Upper lobe of left lung (tissue), 6 donors: ENCODE measurements at regions not wholly inside any gene's neighbourhood (a gene's known extent, or its start where the extent isn't known, plus 50 kb on each side); places are given as distances from the start of the nearest gene placed in this dataset.

ENCODE experiments used
- ATAC-seq, 2 donors: fragments of 200-7000 bp; cut with Tn5 transposase; one replicate each; pipeline ENCODE4 v1.9.1; 2022; ENCODE audit warnings: mild to moderate bottlenecking in 2 of 2, moderate library complexity in 2 of 2; ENCODE audit not compliant: low FRiP score in 2 of 2
- DNase-seq, 2 donors: peaks; one replicate each; pipeline ENCODE4 v3.0.0-alpha.2; 2019 to 2020
- H3K27ac ChIP-seq, 4 donors: fragments of 200-600 bp; sonication (generic); one replicate each; pipeline ENCODE4 v1.5.1; 2016 to 2019
- H3K27me3 ChIP-seq, 4 donors: fragments of 200-600 bp; sonication (generic); one replicate each; pipeline ENCODE4 v1.5.1; 2017 to 2019
- H3K36me3 ChIP-seq, 4 donors: fragments of 200-600 bp; sonication (generic); one replicate each; pipeline ENCODE4 v1.5.1; 2016 to 2019
- H3K4me1 ChIP-seq, 4 donors: fragments of 200-600 bp; sonication (generic); one replicate each; pipeline ENCODE4 v1.5.1; 2018 to 2019
- H3K4me3 ChIP-seq, 4 donors: fragments of 200-600 bp; sonication (generic); one replicate each; pipeline ENCODE4 v1.5.1; 2017 to 2019; ENCODE audit warnings: mild to moderate bottlenecking in 2 of 4, moderate library complexity in 1 of 4
- H3K9me3 ChIP-seq, 4 donors: fragments of 200-600 bp; sonication (generic); one replicate each; pipeline ENCODE4 v1.5.1; 2018 to 2019
- EP300 ChIP-seq, 4 donors: sonication (generic); formaldehyde crosslinking; IDR thresholded peaks; one replicate each; pipeline ENCODE4 v1.5.1; 2017; ENCODE audit warnings: antibody characterized with exemption in 4 of 4, control low read depth in 2 of 4
- POLR2A ChIP-seq, 4 donors: fragments of 450-650 bp; IDR thresholded peaks; one replicate each; pipeline ENCODE4 v1.5.1; 2016 to 2017; ENCODE audit warnings: antibody characterized with exemption in 4 of 4, mild to moderate bottlenecking in 2 of 4
- POLR2AphosphoS5 ChIP-seq, 2 donors: sonication (generic); formaldehyde crosslinking; IDR thresholded peaks; one replicate each; pipeline ENCODE4 v1.5.1; 2017; ENCODE audit warnings: antibody characterized with exemption in 2 of 2
- WGBS, 2 donors: methylation state at CpG; one replicate each; pipeline ENCODE4 v1.1.5; 2017 to 2018; 5-methylcytosine and 5-hydroxymethylcytosine counted together
- TF ChIP-seq, protein P1 (sequence below), 6 experiments: fragments of 450-650 bp in 4 of 6; fragments of 200-600 bp in 2 of 6; sonication (generic) in 2 of 6; IDR thresholded peaks; one replicate each; pipeline ENCODE4 v1.5.1; 2016 to 2019; ENCODE audit warnings: antibody characterized with exemption in 6 of 6
- donor health status: DM: no; HTN: no; CAD: no; lungs with moderate emphysema.
- donor health status: DM: no; HTN: yes; CAD: no; lungs with severe emphysema.

DNA sequence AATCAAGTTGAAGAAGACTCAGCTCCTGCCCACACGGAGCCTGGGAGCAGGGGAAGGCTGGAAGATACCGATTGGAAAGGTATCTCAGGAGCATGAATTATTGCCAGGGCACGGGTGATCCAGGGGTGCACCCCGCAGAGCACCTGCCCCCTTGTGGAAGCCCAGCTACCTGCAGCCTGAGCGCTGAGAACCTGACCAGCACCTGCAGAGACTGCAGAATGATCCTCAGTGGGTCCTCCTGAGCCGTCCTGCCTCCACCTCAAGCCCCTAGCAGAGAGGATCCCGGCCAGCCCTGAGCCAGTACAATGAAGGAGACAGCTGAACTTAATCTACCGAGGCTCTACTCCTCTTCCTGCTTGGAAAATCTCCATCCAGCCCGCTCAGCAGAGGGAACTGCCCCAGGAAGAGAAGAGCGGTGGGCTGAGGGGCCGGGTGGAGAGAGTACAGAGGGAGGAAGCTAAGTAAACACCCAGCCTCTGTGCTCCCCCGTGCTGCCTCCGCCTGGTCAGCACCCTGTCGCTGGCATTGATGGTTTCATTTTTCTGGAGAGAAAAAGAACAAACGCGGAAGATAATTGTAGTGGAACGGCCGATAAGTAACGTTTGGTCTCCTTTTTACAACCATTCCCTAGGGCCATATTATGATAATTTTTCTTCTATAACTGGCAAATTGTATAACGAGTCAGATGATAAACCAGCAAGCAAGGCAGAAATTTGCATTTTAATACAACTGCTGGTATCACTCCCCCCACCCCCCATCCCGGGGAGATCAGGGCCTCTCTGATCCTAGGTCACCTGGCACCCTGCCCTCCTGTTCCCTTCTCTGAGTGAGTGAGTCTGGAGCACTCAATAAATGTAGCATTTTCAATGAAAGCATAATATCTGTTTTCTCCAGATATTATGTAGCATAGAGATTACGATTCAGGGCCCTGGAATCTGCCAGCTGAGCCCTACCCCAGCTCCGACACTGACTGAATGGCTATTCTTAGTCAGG, 204.5 kb upstream of the RPL38 start:
- Histone ChIP-seq H3K9me3 (no peaks in the 10 kb centered on the region), H3K36me3 (no peaks in the 10 kb centered on the region), H3K4me1 (no peaks in the 10 kb centered on the region), H3K4me3 (no peak overlapping the region), H3K27ac (no peak overlapping the region), H3K27me3 (no peaks in the 10 kb centered on the region)
- DNase-seq, result peak in 1 of 2 donors; percentile 63
- peak; percentile 70 to 71 for ATAC-seq
- whole genome bisulfite sequencing, 2 donors, result 42% methylated on average over 19 to 21 of the region's 23 CpGs
- TF ChIP-seq, protein P1, sequence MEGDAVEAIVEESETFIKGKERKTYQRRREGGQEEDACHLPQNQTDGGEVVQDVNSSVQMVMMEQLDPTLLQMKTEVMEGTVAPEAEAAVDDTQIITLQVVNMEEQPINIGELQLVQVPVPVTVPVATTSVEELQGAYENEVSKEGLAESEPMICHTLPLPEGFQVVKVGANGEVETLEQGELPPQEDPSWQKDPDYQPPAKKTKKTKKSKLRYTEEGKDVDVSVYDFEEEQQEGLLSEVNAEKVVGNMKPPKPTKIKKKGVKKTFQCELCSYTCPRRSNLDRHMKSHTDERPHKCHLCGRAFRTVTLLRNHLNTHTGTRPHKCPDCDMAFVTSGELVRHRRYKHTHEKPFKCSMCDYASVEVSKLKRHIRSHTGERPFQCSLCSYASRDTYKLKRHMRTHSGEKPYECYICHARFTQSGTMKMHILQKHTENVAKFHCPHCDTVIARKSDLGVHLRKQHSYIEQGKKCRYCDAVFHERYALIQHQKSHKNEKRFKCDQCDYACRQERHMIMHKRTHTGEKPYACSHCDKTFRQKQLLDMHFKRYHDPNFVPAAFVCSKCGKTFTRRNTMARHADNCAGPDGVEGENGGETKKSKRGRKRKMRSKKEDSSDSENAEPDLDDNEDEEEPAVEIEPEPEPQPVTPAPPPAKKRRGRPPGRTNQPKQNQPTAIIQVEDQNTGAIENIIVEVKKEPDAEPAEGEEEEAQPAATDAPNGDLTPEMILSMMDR (IDR thresholded peaks at IDR 0.05), result peak; percentile 49 to 76 (median 72)
- TF ChIP-seq EP300 (IDR thresholded peaks at IDR 0.05), result no peak
- TF ChIP-seq POLR2AphosphoS5 (IDR thresholded peaks at IDR 0.05), result no peak
- no peak for TF ChIP-seq POLR2A (IDR thresholded peaks at IDR 0.05)

DNA sequence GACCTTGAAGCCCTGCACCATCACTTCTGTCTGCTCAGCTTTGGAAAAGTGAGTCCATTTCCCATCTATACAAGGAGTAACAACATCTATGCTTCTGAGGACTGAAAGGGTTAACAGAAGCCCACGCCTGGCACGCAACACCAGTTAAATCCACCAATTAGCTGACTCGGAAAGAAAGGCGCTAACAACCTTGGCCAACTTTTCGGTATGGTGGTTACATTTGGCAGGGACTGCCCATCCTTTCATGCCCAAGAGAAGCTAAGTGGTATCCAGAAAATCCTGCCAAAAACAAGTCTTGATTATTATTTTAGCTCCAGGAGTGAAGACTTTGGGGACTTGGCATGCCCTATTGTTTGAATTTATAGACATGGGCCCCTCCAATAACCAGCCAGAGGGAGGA, 202.3 kb upstream of the RPL38 start:
- DNase-seq (no peak), ATAC-seq (no peak)
- WGBS, 2 donors, result 67 to 86% methylated on average over 5 of the region's 5 CpGs
- H3K4me1 ChIP-seq, result no peaks in the 10 kb centered on the region
- no peaks in the 10 kb centered on the region for H3K27me3 ChIP-seq
- no peaks in the 10 kb centered on the region for H3K36me3 ChIP-seq
- H3K4me3 ChIP-seq, result no peak overlapping the region
- no peak overlapping the region for H3K27ac ChIP-seq
- no peaks in the 10 kb centered on the region for H3K9me3 ChIP-seq
- TF ChIP-seq POLR2AphosphoS5 (IDR thresholded peaks at IDR 0.05) (no peak), POLR2A (IDR thresholded peaks at IDR 0.05) (no peak), EP300 (IDR thresholded peaks at IDR 0.05) (no peak)
- TF ChIP-seq, protein P1 (IDR thresholded peaks at IDR 0.05), result no peak

DNA sequence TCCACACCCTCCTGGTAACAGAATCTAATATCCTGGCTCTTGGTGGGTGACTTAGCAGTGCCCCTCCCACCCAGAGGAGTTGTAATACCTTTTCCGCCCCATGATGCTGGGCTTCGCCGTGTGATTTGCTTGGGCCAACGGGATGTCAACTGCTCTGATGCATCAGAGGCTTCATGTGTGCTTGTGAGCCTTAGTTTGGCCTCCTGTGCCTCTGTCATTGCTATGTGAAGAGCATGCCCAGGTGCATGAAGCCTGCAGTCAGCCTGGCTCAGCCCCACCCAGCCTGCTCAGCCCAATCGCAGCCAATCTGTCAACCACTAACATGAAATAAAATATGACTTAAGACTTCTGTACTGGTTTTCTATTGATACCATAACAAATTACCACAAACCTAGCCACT, 201.2 kb upstream of the RPL38 start:
- WGBS, 2 donors, result 76 to 82% methylated on average over 5 of the region's 5 CpGs
- H3K27me3 ChIP-seq, result no peaks in the 10 kb centered on the region

DNA sequence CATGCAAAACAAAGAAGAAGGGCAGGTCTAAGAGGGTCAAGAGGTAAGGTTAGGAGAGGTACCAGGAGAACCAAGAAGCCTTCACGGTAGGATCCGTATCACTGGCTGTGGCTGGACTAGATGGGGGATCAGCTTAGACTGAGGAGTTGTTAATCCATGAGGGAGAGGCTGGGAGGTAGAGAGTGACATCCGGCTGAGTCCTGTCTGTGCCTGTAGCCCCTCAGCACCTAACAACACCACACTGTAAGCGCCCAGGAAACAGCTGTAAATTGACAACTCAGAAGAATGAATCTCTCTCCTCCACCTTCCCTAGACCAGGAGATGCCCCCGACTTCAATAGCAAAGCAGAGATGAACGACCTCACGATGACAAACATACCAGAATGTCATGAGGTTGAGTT, 199.4 kb upstream of the RPL38 start:
- no peak overlapping the region for H3K4me3 ChIP-seq
- DNase-seq (no peak), ATAC-seq (no peak)
- H3K36me3 ChIP-seq, result no peaks in the 10 kb centered on the region
- no peak overlapping the region for H3K27ac ChIP-seq
- no peaks in the 10 kb centered on the region for H3K4me1 ChIP-seq
- H3K27me3 ChIP-seq, result no peaks in the 10 kb centered on the region
- WGBS, 2 donors, result 76 to 83% methylated on average over 7 of the region's 7 CpGs
- H3K9me3 ChIP-seq, result no peaks in the 10 kb centered on the region
- no peak for TF ChIP-seq POLR2A (IDR thresholded peaks at IDR 0.05)
- no peak for TF ChIP-seq EP300 (IDR thresholded peaks at IDR 0.05)
- TF ChIP-seq, protein P1 (IDR thresholded peaks at IDR 0.05), result no peak
- no peak for TF ChIP-seq POLR2AphosphoS5 (IDR thresholded peaks at IDR 0.05)

More for the DNA sequence above, 201.2 kb upstream of the RPL38 start:
- H3K27ac ChIP-seq, result no peak overlapping the region
- no peaks in the 10 kb centered on the region for H3K36me3 ChIP-seq
- ATAC-seq, result no peak
- no peak overlapping the region for H3K4me3 ChIP-seq
- H3K4me1 ChIP-seq, result no peaks in the 10 kb centered on the region
- no peak for DNase-seq
- TF ChIP-seq POLR2A (IDR thresholded peaks at IDR 0.05) (no peak), POLR2AphosphoS5 (IDR thresholded peaks at IDR 0.05) (no peak), EP300 (IDR thresholded peaks at IDR 0.05) (no peak)
- TF ChIP-seq, protein P1 (IDR thresholded peaks at IDR 0.05), result no peak
- no peaks in the 10 kb centered on the region for H3K9me3 ChIP-seq
